Neuronal stem cell (in vitro differentiated cells): ENCODE measurements at regions not wholly inside any gene's neighbourhood (a gene's known extent, or its start where the extent isn't known, plus 50 kb on each side); places are given as distances from the start of the nearest gene placed in this dataset.

Experiments
- DNase-seq: peaks from one replicate; pipeline ENCODE4 v3.0.0-alpha.2; 2013; ENCODE audit warnings: low spot score
- H2AFZ ChIP-seq: one replicate; pipeline ENCODE4 v1.6.1; 2013; ENCODE audit warnings: mild to moderate bottlenecking, low read length, inconsistent platforms
- H2AK5ac ChIP-seq: 2 replicates; pipeline ENCODE4 v1.6.1; 2013; ENCODE audit warnings: low read depth, mild to moderate bottlenecking, inconsistent platforms, low read length, moderate library complexity, mixed read lengths
- H2BK120ac ChIP-seq: 2 replicates; pipeline ENCODE4 v1.6.1; 2013; ENCODE audit warnings: low read depth, mild to moderate bottlenecking, inconsistent platforms, low read length, moderate library complexity, mixed read lengths
- H2BK12ac ChIP-seq: one replicate; pipeline ENCODE4 v1.6.1; 2013; ENCODE audit warnings: low read length, inconsistent platforms
- H2BK15ac ChIP-seq: 2 replicates; pipeline ENCODE4 v1.6.1; 2013; ENCODE audit warnings: mild to moderate bottlenecking, low read length, inconsistent platforms, mixed read lengths
- H2BK5ac ChIP-seq: one replicate; pipeline ENCODE4 v1.6.1; 2013; ENCODE audit warnings: inconsistent platforms, mild to moderate bottlenecking, low read length, moderate library complexity
- H3K14ac ChIP-seq: one replicate; pipeline ENCODE4 v1.6.1; 2013; ENCODE audit warnings: low read length, inconsistent platforms
- H3K18ac ChIP-seq: 2 replicates; pipeline ENCODE4 v1.6.1; 2013; ENCODE audit warnings: low read length, inconsistent platforms
- H3K23ac ChIP-seq: 2 replicates; pipeline ENCODE4 v1.6.1; 2013; ENCODE audit warnings: low read depth, mild to moderate bottlenecking, mixed read lengths, low read length, inconsistent platforms; ENCODE audit not compliant: poor library complexity
- H3K27ac ChIP-seq: replicated peaks from 3 replicates; pipeline ENCODE4 v1.5.1; 2013; ENCODE audit warnings: low read length, inconsistent platforms
- H3K27me3 ChIP-seq, 3 experiments: 2 replicates each; pipeline ENCODE4 v1.6.1; 2013; ENCODE audit warnings: low read length in 3 of 3, mild to moderate bottlenecking in 2 of 3, inconsistent platforms in 1 of 3, low read depth in 1 of 3, mixed read lengths in 1 of 3, moderate library complexity in 1 of 3; ENCODE audit not compliant: control insufficient read depth in 3 of 3, insufficient read depth in 3 of 3
- H3K36me3 ChIP-seq, 2 donors: replicated peaks in 1 of 2; 2 replicates each; pipeline ENCODE4 v1.6.1; 2013; ENCODE audit warnings: low read length in 2 of 2; ENCODE audit not compliant: control insufficient read depth in 2 of 2, insufficient read depth in 2 of 2
- H3K4ac ChIP-seq: 2 replicates; pipeline ENCODE4 v1.6.1; 2013; ENCODE audit warnings: inconsistent platforms, mild to moderate bottlenecking, low read length, moderate library complexity
- H3K4me1 ChIP-seq, 2 donors: 1 replicate in 1 of 2; 2 replicates in 1 of 2; pipeline ENCODE4 v1.6.1; 2013; ENCODE audit warnings: low read length in 2 of 2, low read depth in 1 of 2; ENCODE audit not compliant: control insufficient read depth in 2 of 2, insufficient read depth in 1 of 2
- H3K4me2 ChIP-seq: one replicate; pipeline ENCODE4 v1.6.1; 2013; ENCODE audit warnings: mild to moderate bottlenecking, low read length, inconsistent platforms; ENCODE audit not compliant: insufficient read depth, poor library complexity, severe bottlenecking
- H3K4me3 ChIP-seq, 2 donors: 2 replicates each; pipeline ENCODE4 v1.5.1; 2013; ENCODE audit warnings: low read length in 2 of 2, mild to moderate bottlenecking in 2 of 2, inconsistent platforms in 1 of 2, moderate library complexity in 1 of 2
- H3K79me1 ChIP-seq: one replicate; pipeline ENCODE4 v1.6.1; 2013; ENCODE audit warnings: low read depth, mild to moderate bottlenecking, inconsistent platforms, low read length, moderate library complexity
- H3K9ac ChIP-seq: one replicate; pipeline ENCODE4 v1.6.1; 2013; ENCODE audit warnings: mild to moderate bottlenecking, low read depth, low read length, inconsistent platforms; ENCODE audit not compliant: poor library complexity
- H3K9me3 ChIP-seq, 2 donors: replicated peaks in 1 of 2; 2 replicates each; pipeline versions ENCODE3 to v1.6.1; 2013; ENCODE audit warnings: low read length in 2 of 2, mild to moderate bottlenecking in 2 of 2, inconsistent platforms in 1 of 2, low read depth in 1 of 2, mixed read lengths in 1 of 2, moderate library complexity in 1 of 2; ENCODE audit not compliant: control insufficient read depth in 2 of 2, insufficient read depth in 1 of 2
- H4K8ac ChIP-seq: one replicate; pipeline ENCODE4 v1.6.1; 2013; ENCODE audit warnings: low read depth, mild to moderate bottlenecking, inconsistent platforms, low read length, moderate library complexity
- H4K91ac ChIP-seq: one replicate; pipeline ENCODE4 v1.6.1; 2013; ENCODE audit warnings: low read length, low read depth, mild to moderate bottlenecking, inconsistent platforms; ENCODE audit not compliant: poor library complexity
- WGBS, 2 donors: extraction: QIAGEN DNeasy Blood & Tissue Kit; methylation state at CpG; one replicate each; pipeline ENCODE4 v1.1.7; 2013; ENCODE audit warnings: missing lambda C conversion rate in 2 of 2, mixed read lengths in 1 of 2; ENCODE audit not compliant: insufficient read length in 2 of 2, insufficient replicate concordance in 1 of 2; ENCODE audit errors: extremely low coverage in 2 of 2; 5-methylcytosine and 5-hydroxymethylcytosine counted together

DNA sequence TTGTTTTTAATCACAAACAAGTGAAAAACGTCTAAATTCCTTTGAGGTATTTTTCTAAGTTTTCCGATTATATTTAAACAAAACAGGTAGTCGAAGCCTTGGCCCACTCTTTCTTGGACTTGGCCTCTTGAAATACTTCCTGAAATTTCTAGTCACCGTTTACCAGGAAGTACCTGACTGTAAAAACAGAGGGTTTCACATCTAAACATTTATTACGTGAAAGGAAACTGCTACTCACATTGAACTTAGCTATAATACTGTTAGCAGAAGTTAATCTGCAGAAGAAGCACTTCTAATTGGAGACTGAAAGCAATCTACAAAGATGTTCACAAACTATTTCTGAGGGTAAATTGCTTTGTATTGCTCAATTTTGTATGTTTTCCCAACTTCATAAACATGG is 526.0 kb upstream of the ADGRL4 start:
- H2BK5ac ChIP-seq = no peak overlapping the region
- no peak overlapping the region for H3K4me2 ChIP-seq
- no peak for DNase-seq
- no peak overlapping the region for H3K4me3 ChIP-seq
- no peak overlapping the region for H2BK12ac ChIP-seq
- no peaks in the 10 kb centered on the region for H3K27me3 ChIP-seq
- H3K36me3 ChIP-seq = no peaks in the 10 kb centered on the region
- no peaks in the 10 kb centered on the region for H3K79me1 ChIP-seq
- H2AK5ac ChIP-seq = no peak overlapping the region
- no peaks in the 10 kb centered on the region for H3K9me3 ChIP-seq
- no peak overlapping the region for H3K27ac ChIP-seq
- no peak overlapping the region for H3K14ac ChIP-seq
- no peak overlapping the region for H3K9ac ChIP-seq
- H2AFZ ChIP-seq = no peak overlapping the region
- H3K18ac ChIP-seq = no peak overlapping the region
- H3K23ac ChIP-seq = no peak overlapping the region
- no peak overlapping the region for H2BK120ac ChIP-seq
- no CpG with 5 or more reads among the region's 5 CpGs for WGBS, 2 donors
- no peak overlapping the region for H4K8ac ChIP-seq
- no peak overlapping the region for H3K4ac ChIP-seq
- no peaks in the 10 kb centered on the region for H3K4me1 ChIP-seq
- H4K91ac ChIP-seq = no peak overlapping the region
- no peak overlapping the region for H2BK15ac ChIP-seq

DNA sequence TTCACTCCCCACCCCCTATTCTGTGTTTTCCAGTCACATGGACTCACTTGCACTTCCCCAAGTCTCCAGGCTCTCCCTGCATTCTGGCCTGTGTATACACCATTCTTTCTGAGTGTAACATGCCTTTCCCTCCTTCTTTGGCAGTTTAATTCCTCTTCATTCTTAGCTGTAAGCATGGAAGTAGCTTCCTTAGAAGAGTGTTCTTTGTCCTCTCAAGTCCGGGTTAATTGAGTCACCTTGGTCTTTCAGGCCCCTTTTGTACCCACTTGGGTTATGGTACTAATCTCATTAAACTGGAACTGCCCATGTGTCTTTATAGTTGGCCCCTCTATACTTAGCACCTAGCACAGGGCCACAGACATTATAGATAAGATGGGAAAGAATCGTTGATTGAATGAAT is 525.3 kb upstream of the ADGRL4 start:
- no peak overlapping the region for H2BK15ac ChIP-seq
- no peaks in the 10 kb centered on the region for H3K36me3 ChIP-seq
- no peaks in the 10 kb centered on the region for H3K79me1 ChIP-seq
- no peaks in the 10 kb centered on the region for H3K27me3 ChIP-seq
- no peak overlapping the region for H3K14ac ChIP-seq
- no peak overlapping the region for H4K8ac ChIP-seq
- no peak overlapping the region for H2BK12ac ChIP-seq
- no peak overlapping the region for H3K4ac ChIP-seq
- no peak overlapping the region for H4K91ac ChIP-seq
- no CpG with 5 or more reads among the region's 2 CpGs for WGBS, 2 donors
- DNase-seq = peak; percentile 71
- no peak overlapping the region for H3K4me3 ChIP-seq
- no peak overlapping the region for H3K27ac ChIP-seq
- H3K9ac ChIP-seq = no peak overlapping the region
- no peak overlapping the region for H2BK5ac ChIP-seq
- no peaks in the 10 kb centered on the region for H3K9me3 ChIP-seq
- H3K23ac ChIP-seq = no peak overlapping the region
- H2AFZ ChIP-seq = peak overlapping the region; percentile 50
- H3K18ac ChIP-seq = no peak overlapping the region
- H3K4me1 ChIP-seq = no peaks in the 10 kb centered on the region
- no peak overlapping the region for H2BK120ac ChIP-seq
- H3K4me2 ChIP-seq = no peak overlapping the region
- H2AK5ac ChIP-seq = no peak overlapping the region

DNA sequence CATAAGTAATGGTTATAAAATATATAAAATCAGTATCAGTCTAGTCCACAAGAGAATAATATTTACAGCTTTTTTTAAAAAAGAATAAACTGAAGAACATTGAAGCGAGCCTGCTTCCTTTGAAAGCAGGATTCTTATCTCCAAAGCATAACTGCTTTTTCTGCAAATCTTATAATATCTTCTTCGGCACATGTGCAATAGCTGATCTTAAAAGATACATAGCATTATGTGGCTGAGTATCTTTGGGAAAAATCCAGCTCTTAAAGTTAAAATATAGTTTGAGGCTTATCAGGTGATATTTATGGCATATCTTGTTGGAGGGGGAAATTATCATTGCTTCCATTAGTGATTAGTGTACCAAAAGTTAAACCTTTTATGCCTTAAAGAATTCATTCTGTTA is 523.9 kb upstream of the ADGRL4 start:
- no CpG with 5 or more reads among the region's 2 CpGs for WGBS, 2 donors
- Histone ChIP-seq H2BK5ac (no peak overlapping the region), H2BK15ac (no peak overlapping the region), H3K14ac (no peak overlapping the region), H3K27ac (no peak overlapping the region), H3K18ac (no peak overlapping the region), H3K4me3 (no peak overlapping the region), H2AFZ (no peak overlapping the region), H3K4ac (no peak overlapping the region), H3K4me2 (no peak overlapping the region), H3K9ac (no peak overlapping the region), H2BK120ac (no peak overlapping the region), H3K23ac (no peak overlapping the region), H4K91ac (no peak overlapping the region), H3K79me1 (no peaks in the 10 kb centered on the region), H2BK12ac (no peak overlapping the region), H3K27me3 (no peaks in the 10 kb centered on the region), H3K36me3 (no peaks in the 10 kb centered on the region), H4K8ac (no peak overlapping the region), H2AK5ac (no peak overlapping the region), H3K4me1 (no peaks in the 10 kb centered on the region), H3K9me3 (no peaks in the 10 kb centered on the region)
- DNase-seq = no peak

- H3K36me3 ChIP-seq = no peaks in the 10 kb centered on the region
- H3K9me3 ChIP-seq = no peaks in the 10 kb centered on the region
- no peak overlapping the region for H3K4me3 ChIP-seq
- H3K4me2 ChIP-seq = no peak overlapping the region
- no peak overlapping the region for H2BK120ac ChIP-seq
- no peak overlapping the region for H3K14ac ChIP-seq
- H3K79me1 ChIP-seq = no peaks in the 10 kb centered on the region
- H3K23ac ChIP-seq = no peak overlapping the region
- H4K91ac ChIP-seq = no peak overlapping the region
- no peak overlapping the region for H2AFZ ChIP-seq
- H3K9ac ChIP-seq = no peak overlapping the region
- no peak overlapping the region for H2AK5ac ChIP-seq
- H3K27ac ChIP-seq = no peak overlapping the region
- no peak overlapping the region for H4K8ac ChIP-seq
- no peak overlapping the region for H3K18ac ChIP-seq
- no peaks in the 10 kb centered on the region for H3K4me1 ChIP-seq
- no peak for DNase-seq
- no peaks in the 10 kb centered on the region for H3K27me3 ChIP-seq
- H2BK5ac ChIP-seq = no peak overlapping the region
- no peak overlapping the region for H3K4ac ChIP-seq
- H2BK12ac ChIP-seq = no peak overlapping the region
- WGBS, 2 donors = no CpG with 5 or more reads among the region's 2 CpGs
- no peak overlapping the region for H2BK15ac ChIP-seq
These were observed 523.5 kb upstream of the ADGRL4 start for GRCh38 chr1:79530055-79530454.
